ENCODE measurements at regions not wholly inside any gene's neighbourhood (a gene's known extent, or its start where the extent isn't known, plus 50 kb on each side); places are given as distances from the start of the nearest gene placed in this dataset.

DNA sequence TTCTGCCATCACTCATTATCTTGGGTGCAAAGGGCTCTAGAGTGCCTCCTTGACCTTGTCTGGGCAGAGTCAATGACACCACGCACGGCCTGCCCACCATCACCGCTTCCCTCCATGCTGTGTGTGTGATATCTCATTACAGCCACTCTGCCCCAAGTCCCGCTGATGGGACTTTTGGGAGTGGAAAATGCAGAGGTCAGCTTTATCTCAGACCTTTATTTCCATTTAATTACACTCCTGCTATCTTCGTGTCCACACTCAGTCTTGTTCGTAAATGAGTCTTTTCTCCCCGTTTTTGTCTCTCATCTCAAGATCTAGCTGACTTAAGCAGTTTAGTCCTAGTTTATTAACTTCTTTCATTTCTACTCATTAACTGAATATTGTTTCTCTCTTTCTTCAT is 226.2 kb downstream of the ICE1 start:
- no peak overlapping the region for H3K9ac ChIP-seq (ENCODE audit: low read depth, low read length)
- H3K4me2 ChIP-seq (ENCODE audit: insufficient read depth, low read length), result no peak overlapping the region
- no peaks in the 10 kb centered on the region for H3K4me1 ChIP-seq (ENCODE audit: insufficient read depth, low read length)
- no peaks in the 10 kb centered on the region for H3K27me3 ChIP-seq (ENCODE audit: insufficient read depth, low read length, poor library complexity)
- no peaks in the 10 kb centered on the region for H3K9me3 ChIP-seq (ENCODE audit: insufficient read depth, low read length, severe bottlenecking)
- H3K36me3 ChIP-seq (ENCODE audit: insufficient read depth, low read length), result no peaks in the 10 kb centered on the region
- no peak for TF ChIP-seq EZH2 (IDR thresholded peaks at IDR 0.05; ENCODE audit: borderline replicate concordance, low read depth, low read length, severe bottlenecking)
- TF ChIP-seq, protein P1, sequence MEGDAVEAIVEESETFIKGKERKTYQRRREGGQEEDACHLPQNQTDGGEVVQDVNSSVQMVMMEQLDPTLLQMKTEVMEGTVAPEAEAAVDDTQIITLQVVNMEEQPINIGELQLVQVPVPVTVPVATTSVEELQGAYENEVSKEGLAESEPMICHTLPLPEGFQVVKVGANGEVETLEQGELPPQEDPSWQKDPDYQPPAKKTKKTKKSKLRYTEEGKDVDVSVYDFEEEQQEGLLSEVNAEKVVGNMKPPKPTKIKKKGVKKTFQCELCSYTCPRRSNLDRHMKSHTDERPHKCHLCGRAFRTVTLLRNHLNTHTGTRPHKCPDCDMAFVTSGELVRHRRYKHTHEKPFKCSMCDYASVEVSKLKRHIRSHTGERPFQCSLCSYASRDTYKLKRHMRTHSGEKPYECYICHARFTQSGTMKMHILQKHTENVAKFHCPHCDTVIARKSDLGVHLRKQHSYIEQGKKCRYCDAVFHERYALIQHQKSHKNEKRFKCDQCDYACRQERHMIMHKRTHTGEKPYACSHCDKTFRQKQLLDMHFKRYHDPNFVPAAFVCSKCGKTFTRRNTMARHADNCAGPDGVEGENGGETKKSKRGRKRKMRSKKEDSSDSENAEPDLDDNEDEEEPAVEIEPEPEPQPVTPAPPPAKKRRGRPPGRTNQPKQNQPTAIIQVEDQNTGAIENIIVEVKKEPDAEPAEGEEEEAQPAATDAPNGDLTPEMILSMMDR (IDR thresholded peaks at IDR 0.05; ENCODE audit: borderline replicate concordance, extremely low read depth, low read length, poor library complexity, severe bottlenecking), result no peak
- no peak overlapping the region for H3K4me3 ChIP-seq (ENCODE audit: low read depth in 1 of 2, low read length in 2 of 2)
- no peak overlapping the region for H2AFZ ChIP-seq (ENCODE audit: low read depth, low read length)
- no peak overlapping the region for H3K27ac ChIP-seq (ENCODE audit: low read length)
- no peaks in the 10 kb centered on the region for H3K79me2 ChIP-seq (ENCODE audit: insufficient read depth, low read length)
- ATAC-seq (ENCODE audit: insufficient read depth, low read depth) (no peak), DNase-seq (no peak)
- H4K20me1 ChIP-seq (ENCODE audit: insufficient read depth, low read length), result no peaks in the 10 kb centered on the region

DNA sequence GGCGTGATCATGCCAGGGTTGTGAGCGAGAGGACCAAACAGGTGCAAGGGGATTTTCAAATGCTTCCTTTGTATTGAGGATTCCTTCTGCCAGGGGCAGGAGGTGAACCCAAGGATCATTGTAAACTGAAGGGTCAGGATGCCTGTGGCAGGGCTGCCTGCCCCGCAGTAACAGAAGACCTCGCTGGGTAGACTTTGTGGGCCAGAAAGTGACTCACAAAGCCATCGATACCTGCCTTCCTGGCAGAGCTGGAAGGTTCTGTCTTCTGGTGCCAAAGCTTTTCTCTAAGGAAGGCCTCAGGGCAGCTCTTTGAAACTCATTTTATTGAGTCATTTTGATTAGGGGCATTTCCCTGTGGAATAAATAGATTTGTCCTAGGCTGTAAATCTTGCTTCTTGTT is 223.4 kb downstream of the ICE1 start:
- Histone ChIP-seq H3K27ac (ENCODE audit: low read length) (no peak overlapping the region), H3K27me3 (ENCODE audit: insufficient read depth, low read length, poor library complexity) (no peaks in the 10 kb centered on the region), H3K4me2 (ENCODE audit: insufficient read depth, low read length) (no peak overlapping the region), H3K4me3 (ENCODE audit: low read depth in 1 of 2, low read length in 2 of 2) (no peak overlapping the region), H3K9me3 (ENCODE audit: insufficient read depth, low read length, severe bottlenecking) (no peaks in the 10 kb centered on the region), H4K20me1 (ENCODE audit: insufficient read depth, low read length) (no peaks in the 10 kb centered on the region), H3K79me2 (ENCODE audit: insufficient read depth, low read length) (no peaks in the 10 kb centered on the region), H3K4me1 (ENCODE audit: insufficient read depth, low read length) (no peaks in the 10 kb centered on the region), H3K36me3 (ENCODE audit: insufficient read depth, low read length) (no peaks in the 10 kb centered on the region), H2AFZ (ENCODE audit: low read depth, low read length) (no peak overlapping the region), H3K9ac (ENCODE audit: low read depth, low read length) (no peak overlapping the region)
- no peak for ATAC-seq (ENCODE audit: insufficient read depth, low read depth)
- DNase-seq, result no peak
- TF ChIP-seq, protein P1 (IDR thresholded peaks at IDR 0.05; ENCODE audit: borderline replicate concordance, extremely low read depth, low read length, poor library complexity, severe bottlenecking), result no peak
- TF ChIP-seq EZH2 (IDR thresholded peaks at IDR 0.05; ENCODE audit: borderline replicate concordance, low read depth, low read length, severe bottlenecking), result no peak

DNA sequence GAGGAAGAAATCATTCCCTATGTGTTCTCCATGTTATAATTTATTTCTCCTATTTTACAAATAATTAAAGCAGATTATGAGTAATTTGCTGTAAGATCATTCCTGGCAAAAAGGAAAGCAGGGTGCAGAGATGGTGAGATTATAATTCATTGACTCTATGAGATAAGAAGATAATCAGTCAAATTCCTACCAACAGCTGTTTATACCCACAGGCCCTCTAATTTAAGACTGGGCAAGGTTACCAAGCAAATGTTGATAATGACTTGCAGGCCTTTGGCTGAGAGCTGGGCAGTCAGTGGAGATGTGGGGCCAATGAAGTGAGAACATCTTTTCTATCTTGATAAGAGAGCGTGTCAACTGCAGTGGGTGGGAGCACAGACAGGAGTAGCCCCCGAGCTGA is 222.7 kb downstream of the ICE1 start:
- no peak for ATAC-seq (ENCODE audit: insufficient read depth, low read depth)

More for the DNA sequence above, 222.7 kb downstream of the ICE1 start:
- H4K20me1 ChIP-seq (ENCODE audit: insufficient read depth, low read length), result no peaks in the 10 kb centered on the region
- H3K9me3 ChIP-seq (ENCODE audit: insufficient read depth, low read length, severe bottlenecking), result no peaks in the 10 kb centered on the region
- no peak overlapping the region for H3K9ac ChIP-seq (ENCODE audit: low read depth, low read length)
- H3K27ac ChIP-seq (ENCODE audit: low read length), result no peak overlapping the region
- no peak overlapping the region for H3K4me2 ChIP-seq (ENCODE audit: insufficient read depth, low read length)
- TF ChIP-seq EZH2 (IDR thresholded peaks at IDR 0.05; ENCODE audit: borderline replicate concordance, low read depth, low read length, severe bottlenecking), result no peak
- TF ChIP-seq, protein P1 (IDR thresholded peaks at IDR 0.05; ENCODE audit: borderline replicate concordance, extremely low read depth, low read length, poor library complexity, severe bottlenecking), result no peak
- no peaks in the 10 kb centered on the region for H3K4me1 ChIP-seq (ENCODE audit: insufficient read depth, low read length)
- no peaks in the 10 kb centered on the region for H3K79me2 ChIP-seq (ENCODE audit: insufficient read depth, low read length)
- H3K27me3 ChIP-seq (ENCODE audit: insufficient read depth, low read length, poor library complexity), result no peaks in the 10 kb centered on the region
- no peak overlapping the region for H3K4me3 ChIP-seq (ENCODE audit: low read depth in 1 of 2, low read length in 2 of 2)
- no peak overlapping the region for H2AFZ ChIP-seq (ENCODE audit: low read depth, low read length)
- H3K36me3 ChIP-seq (ENCODE audit: insufficient read depth, low read length), result no peaks in the 10 kb centered on the region
- no peak for DNase-seq
